HEK293 (cell line): ENCODE measurements at regions not wholly inside any gene's neighbourhood (a gene's known extent, or its start where the extent isn't known, plus 50 kb on each side); places are given as distances from the start of the nearest gene placed in this dataset.
A peak's percentile ranks its signal among the peaks of the same experiment; 100 is the strongest.
"Not testable (repeated sequence)": the region's sequence is repeated elsewhere in the genome, so short reads cannot be mapped to it uniquely, and the experiment has no call there.

Experiments
- CTCF ChIA-PET: fragments of 350-600 bp; formaldehyde crosslinking; extraction: SDS; loops from one replicate; lab custom pipeline; 2021; ENCODE audit warnings: antibody characterized with exemption; lab: Yijun Ruan, JAX
- POLR2A ChIA-PET: fragments of 300-600 bp; formaldehyde crosslinking; extraction: SDS; loops from one replicate; lab custom pipeline; 2020; ENCODE audit warnings: antibody characterized with exemption, inconsistent platforms; lab: Yijun Ruan, JAX
- H3K27ac ChIP-seq: fragments of 200-500 bp; sonication (Bioruptor generic); 2 replicates; pipeline ENCODE4 v1.5.1; 2014; ENCODE audit warnings: low read depth, low read length, control low read depth, inconsistent platforms; ENCODE audit errors: extremely low read depth
- H3K36me3 ChIP-seq, 2 experiments: fragments of 200-500 bp in 1 of 2; sonication (Bioruptor generic) in 1 of 2; 1 replicate in 1 of 2; 2 replicates in 1 of 2; pipeline ENCODE4 v1.5.1; 2014 to 2017; ENCODE audit warnings: inconsistent platforms in 2 of 2, low read length in 2 of 2; ENCODE audit not compliant: control insufficient read depth in 2 of 2, insufficient read depth in 1 of 2
- H3K4me1 ChIP-seq: fragments of 200-500 bp; sonication (Bioruptor generic); 2 replicates; pipeline ENCODE4 v1.5.1; 2014; ENCODE audit warnings: mild to moderate bottlenecking, low read length, inconsistent platforms; ENCODE audit not compliant: control insufficient read depth, insufficient read depth
- H3K4me3 ChIP-seq: 2 replicates; pipeline ENCODE4 v1.5.1; 2011; ENCODE audit warnings: low read depth, mild to moderate bottlenecking, control low read depth, low read length, moderate library complexity
- H3K9me3 ChIP-seq: fragments of 200-500 bp; sonication (Bioruptor generic); 2 replicates; pipeline ENCODE4 v1.5.1; 2014; ENCODE audit warnings: low read depth, low read length, inconsistent platforms; ENCODE audit not compliant: control insufficient read depth, insufficient read depth
- EGR2 ChIP-seq: fragments of 450-650 bp; formaldehyde crosslinking; IDR thresholded peaks from 2 replicates; pipeline ENCODE4 v1.5.1; 2016; ENCODE audit warnings: low read depth, missing biosample characterization, missing genetic modification characterization
- GLI4 ChIP-seq: fragments of 450-650 bp; formaldehyde crosslinking; IDR thresholded peaks from 2 replicates; pipeline ENCODE4 v1.5.1; 2016; ENCODE audit warnings: missing biosample characterization, missing genetic modification characterization
- IKZF3 ChIP-seq: fragments of 450-650 bp; IDR thresholded peaks from 2 replicates; pipeline ENCODE4 v1.5.0; 2018; ENCODE audit warnings: missing biosample characterization, mild to moderate bottlenecking, missing genetic modification characterization, moderate library complexity
- KLF7 ChIP-seq: fragments of 450-650 bp; formaldehyde crosslinking; IDR thresholded peaks from 2 replicates; pipeline ENCODE4 v1.5.1; 2016; ENCODE audit warnings: missing biosample characterization, missing genetic modification characterization, borderline replicate concordance
- KLF8 ChIP-seq: fragments of 450-650 bp; formaldehyde crosslinking; IDR thresholded peaks from 2 replicates; pipeline ENCODE4 v1.5.1; 2016; ENCODE audit warnings: missing biosample characterization, missing genetic modification characterization
- PRDM10 ChIP-seq: fragments of 450-650 bp; formaldehyde crosslinking; IDR thresholded peaks from 2 replicates; pipeline ENCODE4 v1.5.1; 2016; ENCODE audit warnings: missing biosample characterization, missing genetic modification characterization
- SP2 ChIP-seq: fragments of 450-650 bp; formaldehyde crosslinking; IDR thresholded peaks from 2 replicates; pipeline ENCODE4 v1.5.1; 2016; ENCODE audit warnings: missing biosample characterization, missing genetic modification characterization
- SP7 ChIP-seq: fragments of 450-650 bp; formaldehyde crosslinking; IDR thresholded peaks from 2 replicates; pipeline ENCODE4 v1.5.1; 2016; ENCODE audit warnings: missing biosample characterization, missing genetic modification characterization
- ZBTB10 ChIP-seq: fragments of 450-650 bp; formaldehyde crosslinking; IDR thresholded peaks from 2 replicates; pipeline ENCODE4 v1.5.1; 2016; ENCODE audit warnings: missing biosample characterization, missing genetic modification characterization
- ZBTB17 ChIP-seq: fragments of 450-650 bp; formaldehyde crosslinking; IDR thresholded peaks from 2 replicates; pipeline ENCODE4 v1.5.1; 2016; ENCODE audit warnings: missing biosample characterization, missing genetic modification characterization
- ZBTB26 ChIP-seq: fragments of 450-650 bp; formaldehyde crosslinking; optimal IDR thresholded peaks from 2 replicates; pipeline ENCODE3; 2016; ENCODE audit warnings: missing biosample characterization, mild to moderate bottlenecking, missing genetic modification characterization
- ZNF10 ChIP-seq: fragments of 450-650 bp; formaldehyde crosslinking; IDR thresholded peaks from 2 replicates; pipeline ENCODE4 v1.5.1; 2017; ENCODE audit warnings: missing biosample characterization, missing genetic modification characterization
- ZNF146 ChIP-seq: fragments of 450-650 bp; formaldehyde crosslinking; IDR thresholded peaks from 2 replicates; pipeline ENCODE4 v1.5.1; 2016; ENCODE audit warnings: missing biosample characterization, missing genetic modification characterization
- ZNF324 ChIP-seq: fragments of 450-650 bp; formaldehyde crosslinking; IDR thresholded peaks from 2 replicates; pipeline ENCODE4 v1.5.1; 2016; ENCODE audit warnings: missing biosample characterization, missing genetic modification characterization
- ZNF394 ChIP-seq: fragments of 450-650 bp; formaldehyde crosslinking; IDR thresholded peaks from 2 replicates; pipeline ENCODE4 v1.5.1; 2016; ENCODE audit warnings: missing biosample characterization, missing genetic modification characterization, mild to moderate bottlenecking, moderate library complexity, borderline replicate concordance
- ZNF580 ChIP-seq: fragments of 450-650 bp; formaldehyde crosslinking; IDR thresholded peaks from 2 replicates; pipeline ENCODE4 v1.5.1; 2016; ENCODE audit warnings: missing biosample characterization, missing genetic modification characterization
- ZNF660 ChIP-seq: fragments of 450-650 bp; IDR thresholded peaks from 2 replicates; pipeline ENCODE4 v1.5.1; 2018; ENCODE audit warnings: missing biosample characterization, mild to moderate bottlenecking, missing genetic modification characterization
- ZNF692 ChIP-seq: fragments of 450-650 bp; formaldehyde crosslinking; IDR thresholded peaks from 2 replicates; pipeline ENCODE4 v1.5.1; 2016; ENCODE audit warnings: missing biosample characterization, missing genetic modification characterization
- ZNF76 ChIP-seq: fragments of 450-650 bp; formaldehyde crosslinking; IDR thresholded peaks from 2 replicates; pipeline ENCODE4; 2016; ENCODE audit warnings: low read depth, missing biosample characterization, missing genetic modification characterization, borderline replicate concordance
- ZNF785 ChIP-seq: fragments of 450-650 bp; formaldehyde crosslinking; IDR thresholded peaks from 2 replicates; pipeline ENCODE4 v1.5.1; 2016; ENCODE audit warnings: missing biosample characterization, missing genetic modification characterization
- ZSCAN30 ChIP-seq: fragments of 450-650 bp; IDR thresholded peaks from 2 replicates; pipeline ENCODE4 v1.5.1; 2018; ENCODE audit warnings: missing biosample characterization, mild to moderate bottlenecking, missing genetic modification characterization, moderate library complexity
- TF ChIP-seq, protein P1 (sequence below): fragments of 450-650 bp; formaldehyde crosslinking; IDR thresholded peaks from 2 replicates; pipeline ENCODE4 v1.5.1; 2016; ENCODE audit warnings: missing biosample characterization, missing genetic modification characterization

DNA sequence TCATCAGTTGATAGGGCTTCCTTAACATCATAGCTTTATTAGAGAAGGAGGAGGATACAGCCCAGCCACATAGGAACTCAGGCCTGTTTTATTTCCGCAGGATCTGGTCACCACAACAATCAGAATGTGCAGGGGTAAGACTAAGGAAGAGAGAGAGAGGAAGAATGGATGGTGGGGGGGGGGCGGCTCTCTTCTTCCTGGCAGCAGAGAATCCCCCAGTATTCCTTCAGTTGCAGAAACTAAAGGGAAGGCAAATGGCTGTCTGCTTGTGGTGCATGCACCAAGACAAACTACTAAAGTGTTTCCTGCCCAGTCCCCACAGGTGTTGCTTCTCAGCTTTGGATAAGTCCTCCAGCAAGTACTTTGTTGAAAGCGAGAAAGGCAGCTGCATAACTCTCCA, 96.4 kb upstream of the NBPF19 start:
- H3K27ac ChIP-seq, CTCF ChIA-PET, POLR2A ChIA-PET, H3K4me1 ChIP-seq, H3K9me3 ChIP-seq, H3K4me3 ChIP-seq, H3K36me3 ChIP-seq: not testable (repeated sequence)

GRCh38 chr1:149390173-149390926, 84.5 kb upstream of the NBPF19 start:
- peak overlapping the region; percentile 50 for H3K4me3 ChIP-seq
- CTCF ChIA-PET, H3K9me3 ChIP-seq, H3K36me3 ChIP-seq, POLR2A ChIA-PET, H3K4me1 ChIP-seq: not testable (repeated sequence)
- peak overlapping the region; percentile 31; the same call in 1 of the 2 replicates for H3K27ac ChIP-seq
- TF ChIP-seq ZNF146 (peak; percentile 24; the same call in 1 of the 2 replicates), ZNF394 (peak; percentile 64), SP2 (tag by site-specific recombination) (peak; percentile 75), GLI4 (tag by site-specific recombination) (peak; percentile 70; the same call in 1 of the 2 replicates), ZNF660 (peak; percentile 83), ZNF692 (peak; percentile 69; the same call in 1 of the 2 replicates), ZNF10 (tag by site-specific recombination) (peak; percentile 48; the same call in 1 of the 2 replicates), IKZF3 (0 out of 2 replicates have a peak, but pooled peaks have one; percentile 8), ZNF785 (tag by site-specific recombination) (peak; percentile 44; the same call in 1 of the 2 replicates), ZNF76 (tag by site-specific recombination) (peak; percentile 57), ZSCAN30 (tag by site-specific recombination) (peak; percentile 87), PRDM10 (tag by site-specific recombination) (peak; percentile 68), ZBTB10 (peak; percentile 85), EGR2 (tag by site-specific recombination) (peak; percentile 65; the same call in 1 of the 2 replicates), KLF8 (peak; percentile 87), ZNF324 (tag by site-specific recombination) (peak; percentile 54; the same call in 1 of the 2 replicates), SP7 (tag by site-specific recombination) (peak; percentile 86), ZBTB26 (tag by site-specific recombination) (peak; percentile 48), ZBTB17 (peak; percentile 94), KLF7 (peak; percentile 88), ZNF580 (tag by site-specific recombination) (peak; percentile 48; the same call in 1 of the 2 replicates)
- TF ChIP-seq, protein P1, sequence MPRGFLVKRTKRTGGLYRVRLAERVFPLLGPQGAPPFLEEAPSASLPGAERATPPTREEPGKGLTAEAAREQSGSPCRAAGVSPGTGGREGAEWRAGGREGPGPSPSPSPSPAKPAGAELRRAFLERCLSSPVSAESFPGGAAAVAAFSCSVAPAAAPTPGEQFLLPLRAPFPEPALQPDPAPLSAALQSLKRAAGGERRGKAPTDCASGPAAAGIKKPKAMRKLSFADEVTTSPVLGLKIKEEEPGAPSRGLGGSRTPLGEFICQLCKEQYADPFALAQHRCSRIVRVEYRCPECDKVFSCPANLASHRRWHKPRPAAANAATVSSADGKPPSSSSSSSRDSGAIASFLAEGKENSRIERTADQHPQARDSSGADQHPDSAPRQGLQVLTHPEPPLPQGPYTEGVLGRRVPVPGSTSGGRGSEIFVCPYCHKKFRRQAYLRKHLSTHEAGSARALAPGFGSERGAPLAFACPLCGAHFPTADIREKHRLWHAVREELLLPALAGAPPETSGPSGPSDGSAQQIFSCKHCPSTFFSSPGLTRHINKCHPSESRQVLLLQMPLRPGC (tag by site-specific recombination), result peak; percentile 31; the same call in 1 of the 2 replicates
